Stomach (tissue), 8 donors: ENCODE measurements at regions not wholly inside any gene's neighbourhood (a gene's known extent, or its start where the extent isn't known, plus 50 kb on each side); places are given as distances from the start of the nearest gene placed in this dataset.

Source experiments
- DNase-seq, 2 donors: peaks; one replicate each; pipeline versions ENCODE4 v3.0.0 to v3.0.0-alpha.2; 2013 to 2019
- H3K27ac ChIP-seq, 5 donors: fragments of 200-600 bp in 4 of 5; sonication (generic) in 4 of 5; one replicate each; pipeline ENCODE4 v1.5.1; 2013 to 2019; ENCODE audit warnings: mild to moderate bottlenecking in 1 of 5, moderate library complexity in 1 of 5
- H3K27me3 ChIP-seq, 3 donors: fragments of 200-600 bp; sonication (generic); one replicate each; pipeline ENCODE4 v1.5.1; 2017 to 2019; ENCODE audit warnings: mixed run types in 1 of 3
- H3K36me3 ChIP-seq, 4 donors: fragments of 200-600 bp; sonication (generic); 1 replicate in 3 of 4; 2 replicates in 1 of 4; pipeline ENCODE4 v1.5.1; 2016 to 2019
- H3K4me1 ChIP-seq, 4 donors: fragments of 200-600 bp; sonication (generic); one replicate each; pipeline ENCODE4 v1.5.1; 2016 to 2019
- H3K4me3 ChIP-seq, 4 donors: fragments of 200-600 bp; sonication (generic) in 3 of 4; one replicate each; pipeline ENCODE4 v1.5.1; 2016 to 2019; ENCODE audit warnings: mild to moderate bottlenecking in 1 of 4
- H3K9me3 ChIP-seq, 4 donors: fragments of 200-600 bp; sonication (generic); one replicate each; pipeline ENCODE4 v1.5.1; 2016 to 2019
- EP300 ChIP-seq: sonication (generic); formaldehyde crosslinking; IDR thresholded peaks from one replicate; pipeline ENCODE4 v1.6.1; 2017; ENCODE audit warnings: antibody characterized with exemption
- POLR2A ChIP-seq, 4 donors: fragments of 450-650 bp; IDR thresholded peaks; one replicate each; pipeline ENCODE4 v1.6.1; 2016; ENCODE audit warnings: antibody characterized with exemption in 4 of 4, control low read depth in 2 of 4, mild to moderate bottlenecking in 1 of 4, moderate library complexity in 1 of 4
- POLR2AphosphoS5 ChIP-seq, 3 donors: sonication (generic); formaldehyde crosslinking; IDR thresholded peaks; one replicate each; pipeline ENCODE4 v1.6.1; 2016; ENCODE audit warnings: antibody characterized with exemption in 3 of 3
- WGBS, 5 donors: extraction: QIAGEN DNeasy Blood & Tissue Kit in 3 of 5; methylation state at CpG; one replicate each; pipeline versions ENCODE4 v1.1.5 to v1.1.7; 2013 to 2018; 5-methylcytosine and 5-hydroxymethylcytosine counted together
- intact Hi-C: fragments of 100-400 bp; cut with DNase I; formaldehyde crosslinking; loops from one replicate; pipeline ENCODE4 v1.15.1; 2023; ENCODE audit warnings: low total_unique reads
- TF ChIP-seq, protein P1 (sequence below), 7 experiments: fragments of 450-650 bp in 4 of 7; fragments of 200-600 bp in 3 of 7; sonication (generic) in 3 of 7; IDR thresholded peaks; one replicate each; pipeline ENCODE4 v1.5.1; 2016 to 2019; ENCODE audit warnings: antibody characterized with exemption in 7 of 7, control low read depth in 2 of 7, mild to moderate bottlenecking in 1 of 7
- donor health status: healthy with polysubstance abuse.
- donor health status: Bipolar disorder and iron deficiency.
- donor health status: healthy.

DNA sequence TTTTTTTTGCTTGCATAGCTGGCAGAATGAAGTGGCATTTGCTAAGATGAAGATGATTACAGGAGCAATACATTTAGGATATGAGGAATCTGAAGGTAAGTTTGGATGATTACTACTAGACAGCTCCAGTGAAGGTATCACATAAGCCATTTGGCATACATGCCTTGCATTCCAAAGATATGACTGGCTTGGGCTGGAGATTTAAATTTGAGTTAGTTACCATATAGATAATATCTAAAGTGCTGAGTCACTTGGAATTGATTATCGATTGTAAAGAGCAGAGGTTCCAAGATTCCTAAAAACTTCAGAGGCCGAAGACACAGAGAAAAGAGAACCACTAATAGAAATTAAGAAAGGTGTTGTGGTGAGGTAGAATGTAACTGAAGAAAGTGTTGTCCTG, 1026.4 kb downstream of the DSC3 start:
- Histone ChIP-seq H3K4me3 (no peak overlapping the region), H3K36me3 (no peaks in the 10 kb centered on the region), H3K9me3 (no peaks in the 10 kb centered on the region), H3K4me1 (no peaks in the 10 kb centered on the region), H3K27ac (no peak overlapping the region), H3K27me3 (no peaks in the 10 kb centered on the region)
- no peak for DNase-seq
- intact Hi-C loops: no loop called here
- WGBS, 5 donors: 80 to 89% (median 83%) methylated on average over 2 of the region's 2 CpGs
- TF ChIP-seq POLR2AphosphoS5 (IDR thresholded peaks at IDR 0.05) (no peak), EP300 (no peak), POLR2A (IDR thresholded peaks at IDR 0.05) (no peak)
- TF ChIP-seq, protein P1, sequence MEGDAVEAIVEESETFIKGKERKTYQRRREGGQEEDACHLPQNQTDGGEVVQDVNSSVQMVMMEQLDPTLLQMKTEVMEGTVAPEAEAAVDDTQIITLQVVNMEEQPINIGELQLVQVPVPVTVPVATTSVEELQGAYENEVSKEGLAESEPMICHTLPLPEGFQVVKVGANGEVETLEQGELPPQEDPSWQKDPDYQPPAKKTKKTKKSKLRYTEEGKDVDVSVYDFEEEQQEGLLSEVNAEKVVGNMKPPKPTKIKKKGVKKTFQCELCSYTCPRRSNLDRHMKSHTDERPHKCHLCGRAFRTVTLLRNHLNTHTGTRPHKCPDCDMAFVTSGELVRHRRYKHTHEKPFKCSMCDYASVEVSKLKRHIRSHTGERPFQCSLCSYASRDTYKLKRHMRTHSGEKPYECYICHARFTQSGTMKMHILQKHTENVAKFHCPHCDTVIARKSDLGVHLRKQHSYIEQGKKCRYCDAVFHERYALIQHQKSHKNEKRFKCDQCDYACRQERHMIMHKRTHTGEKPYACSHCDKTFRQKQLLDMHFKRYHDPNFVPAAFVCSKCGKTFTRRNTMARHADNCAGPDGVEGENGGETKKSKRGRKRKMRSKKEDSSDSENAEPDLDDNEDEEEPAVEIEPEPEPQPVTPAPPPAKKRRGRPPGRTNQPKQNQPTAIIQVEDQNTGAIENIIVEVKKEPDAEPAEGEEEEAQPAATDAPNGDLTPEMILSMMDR (IDR thresholded peaks at IDR 0.05): no peak

DNA sequence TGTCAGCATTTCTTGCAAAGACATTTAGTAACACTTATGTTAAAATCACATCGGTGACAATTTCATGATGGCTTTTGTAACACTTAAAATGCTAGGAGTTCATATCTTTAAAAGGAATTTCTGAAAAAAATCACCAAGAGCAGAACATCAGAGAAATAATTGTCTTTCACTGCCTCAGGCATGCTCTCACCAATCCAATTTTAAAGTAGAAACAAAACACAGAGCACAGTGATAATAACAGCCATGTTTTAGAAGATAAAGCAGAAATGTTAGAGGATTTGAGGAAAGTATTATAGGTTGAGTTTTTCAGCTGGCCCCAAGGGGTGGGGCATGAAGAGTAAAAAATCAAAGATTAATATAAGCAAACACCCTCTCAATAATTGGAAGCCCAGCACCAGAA, 1037.6 kb downstream of the DSC3 start:
- Histone ChIP-seq H3K4me3 (no peak overlapping the region), H3K36me3 (no peaks in the 10 kb centered on the region), H3K27me3 (no peaks in the 10 kb centered on the region), H3K27ac (no peak overlapping the region), H3K9me3 (no peaks in the 10 kb centered on the region), H3K4me1 (peaks cover 0 to 5% (median 0%) of the 10 kb centered on the region in 4 donors)
- WGBS, 5 donors: 80 to 100% (median 90%) methylated on average over 1 of the region's 1 CpG
- intact Hi-C loops: no loop called here
- TF ChIP-seq POLR2AphosphoS5 (IDR thresholded peaks at IDR 0.05) (no peak), POLR2A (IDR thresholded peaks at IDR 0.05) (no peak), EP300 (no peak)
- TF ChIP-seq, protein P1 (IDR thresholded peaks at IDR 0.05): no peak
- DNase-seq: no peak

DNA sequence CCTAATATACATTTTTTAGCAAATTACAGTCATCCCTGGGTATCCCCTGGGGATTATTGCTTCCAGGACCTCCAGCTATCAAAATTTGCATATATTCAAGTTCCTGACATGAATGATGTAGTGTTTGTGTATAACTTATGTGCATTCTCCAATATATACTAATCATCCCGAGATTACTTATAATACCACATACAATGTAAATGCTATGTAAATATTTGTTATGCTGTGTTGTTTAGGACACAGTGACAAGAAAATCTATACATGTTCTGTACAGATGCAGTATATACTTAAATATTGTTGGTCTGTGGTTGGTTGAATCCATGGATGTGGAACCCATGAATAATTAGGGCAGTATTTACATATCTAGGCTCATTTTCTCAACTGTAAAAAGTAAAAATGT, 1060.3 kb downstream of the DSC3 start:
- intact Hi-C loops: no loop called here
- no peak for DNase-seq
- H3K9me3 ChIP-seq: no peaks in the 10 kb centered on the region
- H3K36me3 ChIP-seq: no peaks in the 10 kb centered on the region
- no peak overlapping the region for H3K4me3 ChIP-seq
- WGBS, 5 donors: 71 to 83% (median 81%) methylated on average over 1 of the region's 1 CpG
- H3K4me1 ChIP-seq: no peaks in the 10 kb centered on the region
- no peak overlapping the region for H3K27ac ChIP-seq
- TF ChIP-seq, protein P1 (IDR thresholded peaks at IDR 0.05): no peak
- TF ChIP-seq POLR2AphosphoS5 (IDR thresholded peaks at IDR 0.05): no peak
- no peak for TF ChIP-seq POLR2A (IDR thresholded peaks at IDR 0.05)
- no peak for TF ChIP-seq EP300
- H3K27me3 ChIP-seq: no peaks in the 10 kb centered on the region

DNA sequence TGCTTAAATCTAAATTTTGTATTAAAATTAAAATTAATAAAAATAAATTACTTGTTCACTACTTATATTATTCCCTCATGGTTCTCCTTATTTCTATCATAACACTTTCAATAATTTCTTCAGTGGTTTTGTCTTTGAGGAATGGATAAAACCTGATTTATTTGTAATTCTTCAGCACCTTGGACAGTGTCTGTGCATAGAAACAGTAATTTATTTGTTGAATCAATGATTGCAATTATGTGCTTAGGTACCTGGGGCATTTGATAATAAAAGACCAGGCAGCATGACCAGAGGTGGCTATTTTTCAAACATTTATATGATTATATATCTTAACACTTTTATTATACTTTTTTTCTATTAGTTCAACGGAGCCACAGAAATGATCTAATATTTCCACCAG, 1062.7 kb downstream of the DSC3 start:
- Histone ChIP-seq H3K4me3 (no peak overlapping the region), H3K27ac (no peak overlapping the region), H3K36me3 (no peaks in the 10 kb centered on the region), H3K9me3 (no peaks in the 10 kb centered on the region), H3K4me1 (no peaks in the 10 kb centered on the region), H3K27me3 (no peaks in the 10 kb centered on the region)
- TF ChIP-seq, protein P1 (IDR thresholded peaks at IDR 0.05): no peak
- TF ChIP-seq POLR2AphosphoS5 (IDR thresholded peaks at IDR 0.05): no peak
- no peak for TF ChIP-seq POLR2A (IDR thresholded peaks at IDR 0.05)
- no peak for TF ChIP-seq EP300
- peak in 1 of 2 donors; percentile 3 for DNase-seq
- intact Hi-C loops: no loop called here
- 85 to 98% (median 93%) methylated on average over 1 of the region's 1 CpG for WGBS, 5 donors
